Breast epithelium (tissue), 4 donors: ENCODE measurements at regions not wholly inside any gene's neighbourhood (a gene's known extent, or its start where the extent isn't known, plus 50 kb on each side); places are given as distances from the start of the nearest gene placed in this dataset.

Source experiments
- DNase-seq, 2 donors: peaks; one replicate each; pipeline ENCODE4 v3.0.0-alpha.2; 2019; ENCODE audit warnings: low spot score in 2 of 2
- H3K27ac ChIP-seq, 2 donors: fragments of 200-600 bp; sonication (generic) in 1 of 2; one replicate each; pipeline ENCODE4 v1.5.1; 2016 to 2019; ENCODE audit warnings: mild to moderate bottlenecking in 1 of 2
- H3K27me3 ChIP-seq, 2 donors: fragments of 200-600 bp; sonication (generic) in 1 of 2; one replicate each; pipeline versions ENCODE4 v1.5.1 to v1.6.0; 2017 to 2019; ENCODE audit warnings: control low read depth in 1 of 2, mild to moderate bottlenecking in 1 of 2
- H3K36me3 ChIP-seq: fragments of 200-600 bp; one replicate; pipeline ENCODE4 v1.5.1; 2019
- H3K4me1 ChIP-seq, 2 donors: fragments of 200-600 bp; sonication (generic); one replicate each; pipeline ENCODE4 v1.5.1; 2016 to 2019; ENCODE audit warnings: control low read depth in 1 of 2
- H3K4me3 ChIP-seq, 3 donors: fragments of 200-600 bp; sonication (generic); 1 replicate in 2 of 3; 2 replicates in 1 of 3; pipeline ENCODE4 v1.5.1; 2016 to 2019; ENCODE audit warnings: mild to moderate bottlenecking in 3 of 3, moderate library complexity in 2 of 3
- H3K9me3 ChIP-seq, 2 donors: fragments of 200-600 bp; sonication (generic) in 1 of 2; one replicate each; pipeline ENCODE4 v1.5.1; 2016 to 2019; ENCODE audit warnings: control low read depth in 1 of 2
- CTCF ChIP-seq, 3 donors: fragments of 450-650 bp; IDR thresholded peaks; one replicate each; pipeline ENCODE4 v1.5.1; 2016 to 2017; ENCODE audit warnings: antibody characterized with exemption in 3 of 3, mild to moderate bottlenecking in 3 of 3, moderate library complexity in 3 of 3
- POLR2A ChIP-seq: fragments of 450-650 bp; IDR thresholded peaks from one replicate; pipeline ENCODE4 v1.6.1; 2016; ENCODE audit warnings: antibody characterized with exemption, mild to moderate bottlenecking, moderate library complexity
- POLR2AphosphoS5 ChIP-seq, 3 donors: sonication (generic); formaldehyde crosslinking; IDR thresholded peaks; one replicate each; pipeline ENCODE4 v1.6.1; 2017; ENCODE audit warnings: antibody characterized with exemption in 3 of 3
- intact Hi-C: fragments of 100-400 bp; cut with DNase I; formaldehyde crosslinking; loops from one replicate; pipeline ENCODE4 v1.15.1; 2023; ENCODE audit warnings: low total_unique reads

- intact Hi-C loops: no loop called here
Measured at GRCh38 chr1:115194506-115194905, 105.2 kb upstream of the TSPAN2 start.

GRCh38 chr1:115193046-115193828, 103.9 kb upstream of the TSPAN2 start:
- no peak for TF ChIP-seq POLR2AphosphoS5 (IDR thresholded peaks at IDR 0.05)
- no peak for TF ChIP-seq CTCF (IDR thresholded peaks at IDR 0.05)
- TF ChIP-seq POLR2A: no peak
- Histone ChIP-seq H3K27me3 (no peaks in the 10 kb centered on the region), H3K4me3 (no peak overlapping the region), H3K4me1 (no peaks in the 10 kb centered on the region), H3K27ac (no peak overlapping the region), H3K9me3 (no peaks in the 10 kb centered on the region), H3K36me3 (no peaks in the 10 kb centered on the region)
- intact Hi-C loops: no loop called here
- DNase-seq: no peak

More at GRCh38 chr1:115194506-115194905, 105.2 kb upstream of the TSPAN2 start:
- Histone ChIP-seq H3K27ac (no peak overlapping the region), H3K27me3 (no peaks in the 10 kb centered on the region), H3K4me3 (no peak overlapping the region), H3K4me1 (no peaks in the 10 kb centered on the region), H3K9me3 (no peaks in the 10 kb centered on the region), H3K36me3 (no peaks in the 10 kb centered on the region)
- no peak for DNase-seq
- TF ChIP-seq POLR2AphosphoS5 (IDR thresholded peaks at IDR 0.05): no peak
- no peak for TF ChIP-seq CTCF (IDR thresholded peaks at IDR 0.05)

- Histone ChIP-seq H3K27me3 (no peaks in the 10 kb centered on the region), H3K9me3 (no peaks in the 10 kb centered on the region), H3K27ac (no peak overlapping the region), H3K36me3 (no peaks in the 10 kb centered on the region), H3K4me3 (no peak overlapping the region), H3K4me1 (no peaks in the 10 kb centered on the region)
- DNase-seq: no peak
- no peak for TF ChIP-seq CTCF (IDR thresholded peaks at IDR 0.05)
- TF ChIP-seq POLR2AphosphoS5 (IDR thresholded peaks at IDR 0.05): no peak
- no peak for TF ChIP-seq POLR2A
- intact Hi-C loops: no loop called here
Measured at GRCh38 chr1:115192200-115192767, 103.0 kb upstream of the TSPAN2 start.

GRCh38 chr1:115191691-115192090, 102.4 kb upstream of the TSPAN2 start:
- intact Hi-C loops: no loop called here
- TF ChIP-seq POLR2A (no peak), CTCF (IDR thresholded peaks at IDR 0.05) (no peak), POLR2AphosphoS5 (IDR thresholded peaks at IDR 0.05) (no peak)
- no peak for DNase-seq
- Histone ChIP-seq H3K4me3 (no peak overlapping the region), H3K9me3 (no peaks in the 10 kb centered on the region), H3K36me3 (no peaks in the 10 kb centered on the region), H3K4me1 (no peaks in the 10 kb centered on the region), H3K27ac (no peak overlapping the region), H3K27me3 (no peaks in the 10 kb centered on the region)

- Histone ChIP-seq H3K27ac (peak overlapping the region in 1 of 2 donors; percentile 14), H3K4me3 (no peak overlapping the region), H3K27me3 (no peaks in the 10 kb centered on the region), H3K36me3 (no peaks in the 10 kb centered on the region), H3K9me3 (no peaks in the 10 kb centered on the region), H3K4me1 (no peaks in the 10 kb centered on the region)
- DNase-seq: no peak
- TF ChIP-seq POLR2A: no peak
- no peak for TF ChIP-seq CTCF (IDR thresholded peaks at IDR 0.05)
- TF ChIP-seq POLR2AphosphoS5 (IDR thresholded peaks at IDR 0.05): no peak
- intact Hi-C loops: no loop called here
Measured at GRCh38 chr1:115190540-115191170, 101.4 kb upstream of the TSPAN2 start.
